HL-60 (cell line): ENCODE measurements at regions not wholly inside any gene's neighbourhood (a gene's known extent, or its start where the extent isn't known, plus 50 kb on each side); places are given as distances from the start of the nearest gene placed in this dataset.

Source experiments
- POLR2AphosphoS5 ChIP-seq: IDR thresholded peaks from 2 replicates; pipeline ENCODE4 v1.6.1; 2012; ENCODE audit warnings: low read depth
- REST ChIP-seq: IDR thresholded peaks from 2 replicates; pipeline ENCODE4 v1.6.1; 2012; ENCODE audit warnings: low read depth; ENCODE audit not compliant: insufficient replicate concordance
- TF ChIP-seq, protein P1 (sequence below): IDR thresholded peaks from one replicate; pipeline ENCODE4 v1.5.1; 2011; ENCODE audit warnings: low read length, control low read depth, inconsistent platforms; ENCODE audit not compliant: insufficient read depth

GRCh38 chr1:212228591-212229119 is 56.6 kb upstream of the PPP2R5A start:
- TF ChIP-seq, protein P1, sequence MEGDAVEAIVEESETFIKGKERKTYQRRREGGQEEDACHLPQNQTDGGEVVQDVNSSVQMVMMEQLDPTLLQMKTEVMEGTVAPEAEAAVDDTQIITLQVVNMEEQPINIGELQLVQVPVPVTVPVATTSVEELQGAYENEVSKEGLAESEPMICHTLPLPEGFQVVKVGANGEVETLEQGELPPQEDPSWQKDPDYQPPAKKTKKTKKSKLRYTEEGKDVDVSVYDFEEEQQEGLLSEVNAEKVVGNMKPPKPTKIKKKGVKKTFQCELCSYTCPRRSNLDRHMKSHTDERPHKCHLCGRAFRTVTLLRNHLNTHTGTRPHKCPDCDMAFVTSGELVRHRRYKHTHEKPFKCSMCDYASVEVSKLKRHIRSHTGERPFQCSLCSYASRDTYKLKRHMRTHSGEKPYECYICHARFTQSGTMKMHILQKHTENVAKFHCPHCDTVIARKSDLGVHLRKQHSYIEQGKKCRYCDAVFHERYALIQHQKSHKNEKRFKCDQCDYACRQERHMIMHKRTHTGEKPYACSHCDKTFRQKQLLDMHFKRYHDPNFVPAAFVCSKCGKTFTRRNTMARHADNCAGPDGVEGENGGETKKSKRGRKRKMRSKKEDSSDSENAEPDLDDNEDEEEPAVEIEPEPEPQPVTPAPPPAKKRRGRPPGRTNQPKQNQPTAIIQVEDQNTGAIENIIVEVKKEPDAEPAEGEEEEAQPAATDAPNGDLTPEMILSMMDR, result no peak
- no peak for TF ChIP-seq REST
- TF ChIP-seq POLR2AphosphoS5, result no peak
